GM19395 (cell line): ENCODE measurements at regions not wholly inside any gene's neighbourhood (a gene's known extent, or its start where the extent isn't known, plus 50 kb on each side); places are given as distances from the start of the nearest gene placed in this dataset.

Experiments
- ATAC-seq: cut with Tn5 transposase; IDR thresholded peaks from one replicate; pipeline ENCODE4 v1.9.1; 2021; ENCODE audit warnings: mild to moderate bottlenecking, moderate library complexity; ENCODE audit not compliant: unreplicated experiment

DNA sequence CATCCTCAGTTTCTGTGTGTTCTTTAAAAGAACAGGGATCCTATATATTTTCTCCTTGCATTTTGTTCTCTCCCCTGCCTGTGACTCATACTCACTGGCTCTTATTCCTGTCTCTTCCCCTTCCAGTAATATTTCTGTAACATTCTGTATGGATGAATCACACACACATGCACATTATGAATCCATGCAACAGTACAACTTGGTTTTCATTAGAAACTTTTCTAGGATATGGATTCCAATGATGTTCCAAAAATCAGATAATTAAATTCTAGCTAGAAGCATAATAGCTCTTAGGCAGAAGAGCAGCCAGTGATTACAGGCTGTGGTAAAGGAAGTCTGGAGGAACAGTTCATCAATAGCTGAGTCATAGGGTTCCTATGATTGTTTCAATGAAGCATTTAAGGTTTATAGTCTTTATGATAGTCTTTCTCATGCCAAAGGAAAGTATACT is 119.6 kb upstream of the PMFBP1 start:
- ATAC-seq = no peak

DNA sequence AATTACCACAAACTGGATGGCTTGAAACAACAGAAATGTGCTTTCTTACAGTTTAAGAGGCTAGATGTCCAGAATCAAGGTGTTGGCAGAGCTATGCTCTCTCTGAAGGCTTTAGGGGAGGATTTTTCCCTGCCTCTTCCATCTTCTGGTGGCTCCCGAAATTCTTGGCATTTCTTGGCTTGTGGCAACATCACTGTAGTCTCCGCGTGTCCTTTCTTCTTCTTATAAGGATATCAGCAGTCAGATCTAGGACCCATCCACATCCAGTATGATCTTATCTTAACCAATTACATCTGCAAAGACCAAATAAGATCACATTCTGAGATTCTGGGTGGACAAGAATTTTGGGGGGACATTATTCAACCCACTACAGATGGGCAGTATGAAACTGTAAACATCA is 119.2 kb upstream of the PMFBP1 start:
- no peak for ATAC-seq

DNA sequence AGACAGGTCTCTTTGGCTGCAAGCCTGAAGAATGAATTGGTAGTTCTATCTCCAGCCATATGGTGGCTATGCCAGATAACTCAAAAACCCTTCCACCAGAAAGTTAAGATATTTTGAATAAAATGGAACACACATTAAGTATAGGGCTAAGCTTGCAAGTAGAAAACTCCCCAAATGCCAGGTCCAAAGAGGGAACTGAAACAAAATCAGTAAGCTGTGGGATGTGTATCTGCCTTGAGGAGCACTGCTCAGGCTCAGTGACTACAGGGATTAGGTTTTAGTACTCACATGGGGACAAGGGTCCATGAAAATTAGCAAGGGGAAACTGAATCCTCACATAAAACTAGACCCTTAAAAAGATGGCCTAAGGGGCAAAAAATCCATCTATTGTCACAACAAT is 115.7 kb upstream of the PMFBP1 start:
- no peak for ATAC-seq

DNA sequence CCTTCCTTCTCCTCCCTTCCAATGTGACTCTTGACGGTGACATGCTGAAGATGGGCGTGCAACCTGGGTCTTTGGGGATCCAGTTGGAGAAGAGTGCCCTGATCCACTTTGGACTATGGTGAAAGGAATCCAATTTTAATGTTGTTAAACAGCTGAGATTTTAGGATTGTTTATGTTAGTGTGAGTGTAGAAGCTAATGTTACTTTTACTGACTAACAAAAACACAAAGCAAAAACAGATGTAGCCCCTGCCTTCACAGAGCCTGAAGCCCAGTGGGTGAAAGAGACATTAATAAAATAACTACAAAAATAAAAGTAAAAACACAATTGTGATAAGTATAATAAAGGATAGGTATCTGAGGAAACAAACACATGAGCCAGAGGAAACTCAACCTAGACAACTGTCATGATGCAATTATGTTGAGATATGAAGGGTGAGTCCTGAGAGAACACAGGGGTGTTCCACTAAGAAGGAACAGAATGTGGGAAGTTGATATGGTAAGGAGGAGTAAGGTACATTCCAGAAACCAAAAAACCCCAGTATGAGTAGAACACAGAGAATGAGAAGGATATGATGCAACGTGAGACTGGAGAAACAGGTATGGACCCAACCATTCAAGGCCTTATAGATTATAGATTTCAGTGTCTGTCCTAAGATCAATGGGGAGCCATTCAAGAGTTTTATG is 115.1 kb upstream of the PMFBP1 start:
- no peak for ATAC-seq

DNA sequence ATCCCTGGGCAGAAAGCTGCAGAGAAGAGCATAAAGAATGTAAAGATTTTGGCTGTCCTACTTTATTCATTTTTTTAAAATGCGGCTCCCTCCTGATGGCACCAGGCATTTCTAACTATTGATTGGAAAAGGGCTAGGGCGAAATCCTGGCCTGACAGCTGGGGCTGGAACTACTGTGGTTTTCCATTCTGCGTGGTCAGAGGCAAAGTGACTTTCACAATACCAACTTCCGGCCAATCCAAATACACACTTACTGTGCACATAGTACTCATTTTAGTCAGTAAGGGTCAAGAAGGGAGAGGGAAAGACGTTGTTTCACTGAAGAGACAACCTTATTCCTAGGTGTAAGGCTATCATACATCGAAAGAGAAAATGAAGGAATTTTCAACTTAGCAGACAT is 113.8 kb upstream of the PMFBP1 start:
- no peak for ATAC-seq

DNA sequence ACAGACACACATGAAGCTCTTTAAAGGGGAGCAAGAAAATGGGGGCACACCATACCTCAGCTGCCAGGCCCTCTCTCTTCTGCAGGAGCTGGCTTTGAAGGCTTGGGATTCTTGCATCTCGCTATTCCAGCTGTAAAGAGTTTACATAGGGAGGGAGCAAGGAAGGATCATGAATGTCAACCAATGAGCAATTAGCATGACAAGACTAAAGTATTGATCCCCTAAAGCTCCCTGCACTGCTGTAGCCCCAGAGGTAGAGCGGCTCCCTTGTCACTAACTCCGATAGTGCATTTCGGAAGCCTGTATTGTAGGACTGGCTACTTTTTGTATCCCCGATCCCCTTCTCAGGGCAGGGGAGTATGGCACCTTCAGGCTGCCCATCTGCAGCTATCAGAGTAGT is 113.4 kb upstream of the PMFBP1 start:
- no peak for ATAC-seq

DNA sequence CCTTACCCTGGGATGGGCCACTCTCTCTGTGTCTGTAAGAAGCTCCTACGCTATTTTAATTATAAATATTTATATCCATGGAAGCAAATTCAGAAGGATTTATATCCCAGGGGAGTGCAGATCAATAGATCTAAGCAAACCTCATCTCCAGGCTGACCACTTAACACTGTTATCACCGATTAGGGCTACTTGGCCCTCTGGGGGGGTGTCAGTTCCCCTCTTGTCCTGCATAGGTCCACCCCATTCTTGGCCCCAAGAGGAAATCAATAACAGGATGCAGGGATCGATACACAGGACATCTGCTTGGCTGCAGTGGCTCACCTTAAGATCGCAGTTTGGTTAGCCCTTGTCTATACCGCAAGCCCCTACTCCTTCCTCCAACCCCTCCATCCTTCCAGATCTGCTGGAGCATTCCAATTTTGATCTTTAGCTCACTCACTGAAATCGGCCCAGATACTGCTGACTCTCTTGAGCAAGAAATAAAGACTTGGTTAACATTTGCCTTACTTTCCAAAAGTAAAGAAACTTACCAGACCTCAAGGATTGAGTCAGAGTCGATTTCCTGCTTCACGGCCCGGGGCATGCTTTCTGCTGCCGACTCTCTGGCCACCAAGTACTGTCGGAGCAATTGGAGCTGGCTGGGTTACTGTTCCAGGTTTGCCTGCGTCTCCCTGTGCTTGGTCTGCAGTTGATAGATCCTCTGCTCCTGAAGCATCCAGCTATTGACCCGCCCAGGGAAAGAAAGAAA is 112.3 kb upstream of the PMFBP1 start:
- no peak for ATAC-seq

DNA sequence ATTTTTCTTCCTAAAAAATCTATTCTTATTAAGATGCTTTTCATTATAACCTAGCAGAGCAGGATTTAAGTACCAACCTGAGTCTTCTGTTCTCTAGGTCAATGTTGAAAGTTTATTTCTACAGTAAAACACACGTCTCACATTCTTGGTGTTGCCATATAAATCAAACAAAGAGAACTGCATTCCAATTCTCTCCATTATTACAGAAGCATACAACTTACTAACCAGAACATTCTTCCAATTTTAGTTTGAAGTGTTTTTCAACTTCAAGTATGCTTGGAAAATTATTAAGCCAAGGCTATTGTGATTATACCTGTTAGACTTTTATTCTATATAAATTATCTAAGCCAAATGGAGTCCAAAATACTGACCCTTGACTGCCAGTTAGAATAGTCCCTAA is 110.4 kb upstream of the PMFBP1 start:
- no peak for ATAC-seq

DNA sequence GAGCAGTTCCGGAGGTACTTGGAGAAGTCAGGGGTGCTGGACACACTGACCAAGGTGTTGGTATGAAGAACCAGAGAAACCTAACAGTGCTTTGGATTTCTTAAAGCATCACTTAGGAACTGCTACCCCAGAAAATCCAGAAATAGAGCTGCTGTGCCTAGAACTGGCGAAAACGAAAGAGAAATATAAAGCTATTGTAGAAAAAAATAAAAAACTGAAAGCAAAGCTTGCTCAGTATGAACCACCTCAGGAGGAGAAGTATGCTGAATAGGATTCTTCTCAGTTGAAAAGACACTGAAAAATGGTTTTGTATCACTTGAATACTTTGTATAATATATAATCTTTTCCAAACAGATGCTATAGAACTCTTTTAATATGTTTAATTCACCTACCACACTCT is 106.3 kb upstream of the PMFBP1 start:
- no peak for ATAC-seq

DNA sequence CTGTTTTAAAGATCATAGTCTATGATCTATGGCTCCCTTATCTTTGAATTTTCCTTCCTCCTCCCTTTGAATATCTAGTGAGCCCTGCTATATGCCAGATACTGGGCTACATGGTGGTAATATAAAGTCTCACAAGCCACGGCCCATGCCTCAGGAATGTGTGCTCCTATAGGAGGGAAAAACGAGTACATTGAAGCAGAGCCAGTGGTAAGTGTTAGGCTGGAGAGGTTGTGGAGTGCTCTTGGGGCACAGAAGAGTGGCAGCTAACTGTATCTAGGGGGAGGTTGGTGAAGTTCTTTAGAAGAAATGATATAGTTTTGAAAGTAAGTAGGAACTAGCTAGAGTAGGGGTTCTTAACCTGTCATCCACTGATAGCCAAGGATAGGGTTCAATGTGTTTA is 105.8 kb upstream of the PMFBP1 start:
- ATAC-seq = no peak

DNA sequence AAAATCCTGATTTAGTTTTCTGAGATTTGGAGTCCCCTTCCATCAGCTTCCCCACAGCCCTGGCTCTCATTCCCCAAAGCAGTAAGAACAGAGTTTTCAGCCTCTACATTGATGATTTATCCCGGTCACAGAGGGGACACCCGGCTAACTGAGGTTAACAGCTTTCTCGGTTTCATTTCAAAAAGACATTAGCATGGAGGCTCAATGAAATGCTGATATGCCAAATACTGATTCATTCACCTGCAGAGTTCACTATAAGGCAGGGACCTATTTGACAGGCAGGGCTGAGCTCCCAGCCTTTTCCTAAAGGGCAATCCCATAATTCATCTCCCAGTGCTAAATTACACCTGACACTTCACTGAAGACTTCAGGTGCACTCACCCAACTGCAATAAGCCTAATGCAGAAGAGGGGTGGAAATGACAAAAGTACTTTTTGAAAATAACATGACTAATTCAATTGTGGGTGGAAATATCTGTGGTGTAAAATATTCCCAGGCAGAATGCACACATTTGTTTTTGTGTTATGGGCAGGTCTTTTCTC is 99.8 kb upstream of the PMFBP1 start:
- no peak for ATAC-seq

DNA sequence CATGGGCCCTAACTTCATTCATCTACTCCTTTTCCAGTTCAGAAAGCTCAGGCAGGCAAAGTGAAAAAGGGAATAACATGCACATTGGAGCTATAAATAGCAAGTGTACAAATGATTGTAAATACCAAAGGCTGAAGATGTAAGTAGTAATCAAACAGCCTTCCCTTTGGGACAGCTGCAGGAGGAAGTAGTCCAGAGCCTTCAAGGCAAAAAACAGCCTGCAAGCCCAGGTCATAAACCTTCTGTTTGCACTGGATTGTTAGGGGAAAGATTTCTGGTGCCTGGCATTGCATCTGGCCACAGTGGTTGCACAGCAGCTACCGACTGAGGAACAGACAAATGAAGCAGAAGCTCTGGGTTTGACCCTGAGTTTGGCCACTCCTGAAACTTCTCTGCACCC is 98.6 kb upstream of the PMFBP1 start:
- ATAC-seq = no peak

DNA sequence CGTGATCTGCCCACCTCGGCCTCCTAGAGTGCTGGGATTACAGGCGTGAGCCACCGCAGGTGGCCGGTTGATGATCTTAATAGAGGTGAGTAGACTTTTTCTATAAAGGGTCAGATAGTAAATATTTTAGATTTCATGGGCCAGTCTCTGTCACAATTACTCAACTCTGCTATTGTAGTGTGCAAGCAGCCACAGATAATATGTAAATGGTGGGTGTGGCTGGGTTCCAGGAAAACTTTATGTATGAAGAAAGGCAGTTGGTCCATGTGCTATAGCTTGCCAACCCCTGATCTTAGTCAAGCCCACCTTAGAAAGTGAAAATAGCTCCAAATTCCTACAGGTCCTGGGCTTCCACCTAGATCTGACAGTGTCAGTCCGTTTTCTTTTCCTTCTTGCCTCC is 94.9 kb upstream of the PMFBP1 start:
- ATAC-seq = no peak

DNA sequence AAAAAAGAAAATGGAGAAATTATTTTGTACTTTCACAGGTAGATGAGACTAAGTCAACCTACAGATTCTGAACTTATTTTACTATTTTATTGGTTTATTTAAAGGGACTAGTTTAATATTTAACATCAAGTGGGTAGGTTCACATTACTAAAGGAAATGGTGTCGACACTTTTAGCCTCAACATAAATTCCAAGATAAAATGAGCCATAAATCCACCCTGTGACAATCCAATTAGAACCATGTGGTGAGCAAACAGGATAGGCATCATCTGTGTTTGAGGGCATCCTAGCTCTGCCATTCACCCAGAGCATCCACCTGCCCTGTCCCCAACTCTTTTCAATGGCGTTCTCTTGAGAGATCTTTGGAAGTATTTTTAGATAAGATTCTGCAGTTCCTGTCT is 92.8 kb upstream of the PMFBP1 start:
- ATAC-seq = no peak

DNA sequence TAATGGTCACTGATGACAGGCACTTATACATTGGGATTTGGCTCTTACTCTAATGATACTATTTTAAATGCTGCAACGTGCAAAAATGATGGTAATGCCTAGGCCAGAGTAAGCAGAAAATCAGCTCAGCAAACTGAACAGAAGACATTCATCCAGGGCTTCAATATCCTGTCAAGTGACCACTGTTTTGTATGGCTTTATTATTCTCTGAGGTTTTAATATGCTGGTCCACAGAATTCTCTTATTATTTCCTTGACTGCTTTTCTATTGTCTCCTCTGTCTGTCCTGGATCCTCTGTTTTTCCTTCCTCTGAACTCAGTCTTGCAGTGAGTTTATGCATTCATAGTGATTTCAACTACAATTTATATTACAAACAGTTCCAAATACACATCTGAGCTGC is 90.8 kb upstream of the PMFBP1 start:
- ATAC-seq = no peak

DNA sequence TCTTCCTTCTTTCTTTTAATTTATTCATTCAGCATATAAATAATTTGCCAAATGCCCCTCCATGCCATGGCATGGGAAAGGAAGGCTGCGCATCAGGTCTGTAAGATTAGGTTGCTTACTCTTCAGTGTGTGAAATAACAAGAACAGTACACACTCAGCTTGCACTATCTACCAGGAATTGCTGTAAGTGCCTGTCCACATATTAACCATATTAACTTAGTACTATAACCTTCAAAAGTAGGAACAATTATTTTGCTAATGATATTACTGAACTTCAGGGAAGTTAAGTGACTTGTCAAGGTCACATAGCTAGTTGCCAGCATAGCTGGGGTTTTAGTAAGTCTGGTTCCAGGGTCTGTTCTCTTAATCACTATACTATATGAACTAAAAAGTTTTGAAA is 89.2 kb upstream of the PMFBP1 start:
- no peak for ATAC-seq

DNA sequence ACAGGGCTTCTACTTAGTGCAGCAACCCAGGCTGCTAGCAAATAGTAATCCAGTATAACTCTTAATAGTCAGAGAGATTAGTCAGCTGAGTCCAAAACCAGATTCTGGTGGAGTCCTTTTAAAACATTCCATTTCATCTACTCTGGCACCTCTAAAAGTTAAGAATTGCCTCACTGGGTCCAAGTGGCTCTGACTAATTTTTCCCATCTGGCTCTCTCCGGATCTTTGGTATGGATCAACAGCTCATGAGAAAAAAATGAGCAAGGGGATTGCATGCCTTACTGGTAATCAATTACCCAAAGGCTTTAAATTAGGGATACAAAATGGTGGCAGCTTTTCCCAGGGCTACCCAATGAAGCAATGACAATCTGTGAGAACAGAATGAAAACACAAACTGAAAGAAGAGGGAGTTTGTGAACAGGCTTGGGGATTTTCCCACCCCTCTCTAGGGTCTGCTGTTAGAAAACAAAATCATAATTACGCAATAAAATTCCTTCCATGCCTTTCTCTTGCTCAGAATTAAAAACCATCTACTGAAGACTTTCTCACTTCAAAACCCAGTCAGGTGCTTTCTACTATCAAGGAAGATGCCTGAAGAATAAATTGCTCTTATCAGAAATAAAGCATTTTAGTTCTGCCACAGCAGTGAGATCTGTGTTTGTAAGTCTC is 84.6 kb upstream of the PMFBP1 start:
- ATAC-seq = no peak

DNA sequence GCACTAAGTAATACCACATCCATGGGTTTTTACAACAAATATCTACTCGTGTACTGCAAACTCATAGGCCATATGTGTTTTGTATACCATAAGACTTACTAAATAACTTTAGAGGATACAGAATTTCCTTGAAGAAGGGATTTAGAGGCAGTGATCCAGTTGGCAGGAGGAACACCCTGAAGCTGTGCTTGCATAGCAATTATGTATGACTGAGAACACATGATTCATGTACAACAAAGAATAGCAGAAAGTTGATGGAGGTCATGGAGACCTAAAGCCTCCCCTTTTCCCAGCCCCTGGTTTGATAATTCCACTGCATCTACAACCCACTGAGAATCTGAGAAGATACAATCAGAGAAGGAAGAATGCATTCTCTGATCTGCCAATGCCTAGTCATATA is 83.8 kb upstream of the PMFBP1 start:
- no peak for ATAC-seq

DNA sequence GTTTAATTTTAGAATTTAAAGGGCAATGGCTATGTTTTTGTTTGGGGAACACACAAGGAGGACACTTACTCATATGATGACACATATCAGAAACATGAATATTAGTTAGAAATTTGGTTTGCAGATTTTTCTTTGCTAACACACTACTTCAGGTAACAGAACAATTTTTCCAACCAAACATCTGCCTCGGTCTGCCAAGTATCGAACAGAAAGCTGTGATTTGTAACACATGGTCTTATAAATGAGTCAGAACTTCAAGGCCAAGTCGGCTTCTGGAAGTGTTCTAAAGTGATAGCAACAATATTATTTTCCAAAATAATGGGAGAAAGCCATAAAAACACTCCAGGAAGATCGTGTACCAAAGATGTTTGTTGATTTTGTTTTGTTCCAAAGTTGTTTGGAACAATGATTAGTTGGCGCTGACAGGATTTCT is 75.9 kb upstream of the PMFBP1 start:
- no peak for ATAC-seq

DNA sequence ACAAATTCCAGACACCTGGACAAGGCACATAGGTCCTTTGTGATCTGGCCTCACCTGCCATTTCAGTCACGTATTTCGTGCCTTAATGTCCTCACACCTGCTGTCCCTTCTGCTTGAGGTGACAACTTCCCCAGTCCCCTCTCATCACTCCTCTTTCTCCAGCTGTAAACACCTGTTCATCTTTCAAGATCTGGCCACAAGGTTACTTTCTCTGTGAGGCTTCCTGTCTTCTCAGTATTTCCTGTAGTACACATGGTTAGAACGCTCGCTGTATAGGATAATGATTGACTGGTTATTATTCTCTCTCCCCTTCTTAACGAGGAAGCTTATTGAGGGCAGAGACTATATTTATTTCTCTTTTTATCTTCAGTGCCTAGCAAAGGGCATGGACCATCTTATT is 74.5 kb upstream of the PMFBP1 start:
- peak; percentile 99 for ATAC-seq

DNA sequence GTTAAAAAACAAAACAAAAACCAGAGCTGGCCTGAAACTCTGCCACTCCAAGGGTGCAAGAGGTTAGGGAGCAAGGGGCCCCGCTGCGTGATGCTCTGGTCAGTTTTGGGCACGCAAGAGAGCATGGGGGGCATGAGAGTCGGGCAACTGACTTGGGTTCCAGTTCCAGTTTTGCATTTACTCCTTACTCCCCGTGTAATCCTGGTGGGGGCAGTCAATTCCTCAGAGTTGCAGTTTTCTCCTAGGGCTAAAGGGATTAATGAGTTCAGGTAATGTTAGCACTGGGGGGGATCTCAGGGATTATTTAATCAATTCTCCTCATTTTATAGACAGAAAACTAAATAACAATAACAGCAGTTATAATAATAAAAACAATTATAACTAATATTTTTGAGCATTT is 72.9 kb upstream of the PMFBP1 start:
- ATAC-seq = no peak

DNA sequence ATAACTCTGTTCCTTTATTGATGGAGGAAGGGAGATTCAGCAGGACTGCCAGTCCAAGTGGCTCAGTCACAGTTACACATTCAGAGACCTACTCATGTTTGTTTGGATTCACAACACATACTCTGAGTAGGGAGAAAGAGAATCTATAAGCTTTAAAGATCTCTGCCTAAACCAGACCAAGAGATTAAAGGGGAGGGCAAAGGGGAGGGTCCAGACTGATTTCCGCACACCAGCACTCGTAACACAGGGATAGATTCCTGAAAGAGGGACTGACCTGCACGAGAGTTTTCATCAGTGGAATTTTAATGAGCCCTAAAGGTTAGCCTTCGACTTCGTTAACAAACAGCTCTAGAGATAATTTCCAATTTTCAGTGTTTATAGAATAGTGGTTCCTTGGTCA is 71.7 kb upstream of the PMFBP1 start:
- ATAC-seq = no peak
